Lower lobe of right lung (tissue), 2 donors: ENCODE measurements at regions not wholly inside any gene's neighbourhood (a gene's known extent, or its start where the extent isn't known, plus 50 kb on each side); places are given as distances from the start of the nearest gene placed in this dataset.

Experiments
- ATAC-seq, 2 donors: fragments of 200-7000 bp; cut with Tn5 transposase; one replicate each; pipeline ENCODE4 v1.9.1; 2020 to 2022; ENCODE audit warnings: mild to moderate bottlenecking in 2 of 2, moderate library complexity in 2 of 2
- DNase-seq: peaks from one replicate; pipeline ENCODE4 v3.0.0-alpha.2; 2020
- H3K27ac ChIP-seq: fragments of 200-600 bp; one replicate; pipeline ENCODE4 v1.8.0; 2022
- H3K27me3 ChIP-seq: fragments of 200-600 bp; one replicate; pipeline ENCODE4 v1.8.0; 2022; ENCODE audit warnings: low read depth
- H3K36me3 ChIP-seq: fragments of 200-600 bp; one replicate; pipeline ENCODE4 v1.8.0; 2022; ENCODE audit warnings: mild to moderate bottlenecking
- H3K4me1 ChIP-seq: fragments of 200-600 bp; one replicate; pipeline ENCODE4 v1.8.0; 2022
- H3K4me3 ChIP-seq: fragments of 200-600 bp; one replicate; pipeline ENCODE4 v1.8.0; 2022; ENCODE audit warnings: mild to moderate bottlenecking
- H3K9me3 ChIP-seq: fragments of 200-600 bp; one replicate; pipeline ENCODE4 v1.8.0; 2022
- intact Hi-C: fragments of 100-400 bp; cut with DNase I; formaldehyde crosslinking; loops from one replicate; pipeline ENCODE4 v1.11.0; 2022
- TF ChIP-seq, protein P1 (sequence below): fragments of 200-600 bp; IDR thresholded peaks from one replicate; pipeline ENCODE4 v1.8.0; 2022; ENCODE audit warnings: antibody characterized with exemption, mild to moderate bottlenecking
- donor health status: DM: no; HTN: yes; CAD: no; lungs with severe emphysema.

DNA sequence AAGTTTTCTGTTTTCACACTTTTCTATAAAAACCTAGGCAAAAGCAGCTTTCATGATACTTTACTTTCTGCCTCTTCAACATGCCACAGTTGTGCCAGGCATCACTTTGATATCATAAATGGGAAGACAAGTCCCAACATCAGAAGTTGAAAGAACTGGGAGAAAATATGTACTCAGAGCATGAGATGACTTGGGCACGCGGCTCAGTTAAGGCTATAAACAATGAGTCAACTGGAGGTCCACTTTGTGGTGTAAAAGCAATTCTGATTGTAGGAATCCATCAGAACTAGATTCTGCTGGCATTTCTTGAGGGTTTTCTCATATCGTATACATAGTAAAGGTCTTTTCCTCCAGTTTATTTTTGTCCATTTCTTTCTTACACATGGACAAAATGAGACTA lies 109.7 kb upstream of the USP47 start:
- H3K4me3 ChIP-seq = no peak overlapping the region
- TF ChIP-seq, protein P1, sequence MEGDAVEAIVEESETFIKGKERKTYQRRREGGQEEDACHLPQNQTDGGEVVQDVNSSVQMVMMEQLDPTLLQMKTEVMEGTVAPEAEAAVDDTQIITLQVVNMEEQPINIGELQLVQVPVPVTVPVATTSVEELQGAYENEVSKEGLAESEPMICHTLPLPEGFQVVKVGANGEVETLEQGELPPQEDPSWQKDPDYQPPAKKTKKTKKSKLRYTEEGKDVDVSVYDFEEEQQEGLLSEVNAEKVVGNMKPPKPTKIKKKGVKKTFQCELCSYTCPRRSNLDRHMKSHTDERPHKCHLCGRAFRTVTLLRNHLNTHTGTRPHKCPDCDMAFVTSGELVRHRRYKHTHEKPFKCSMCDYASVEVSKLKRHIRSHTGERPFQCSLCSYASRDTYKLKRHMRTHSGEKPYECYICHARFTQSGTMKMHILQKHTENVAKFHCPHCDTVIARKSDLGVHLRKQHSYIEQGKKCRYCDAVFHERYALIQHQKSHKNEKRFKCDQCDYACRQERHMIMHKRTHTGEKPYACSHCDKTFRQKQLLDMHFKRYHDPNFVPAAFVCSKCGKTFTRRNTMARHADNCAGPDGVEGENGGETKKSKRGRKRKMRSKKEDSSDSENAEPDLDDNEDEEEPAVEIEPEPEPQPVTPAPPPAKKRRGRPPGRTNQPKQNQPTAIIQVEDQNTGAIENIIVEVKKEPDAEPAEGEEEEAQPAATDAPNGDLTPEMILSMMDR = no peak
- no peaks in the 10 kb centered on the region for H3K36me3 ChIP-seq
- H3K9me3 ChIP-seq = no peaks in the 10 kb centered on the region
- DNase-seq (no peak), ATAC-seq (no peak)
- intact Hi-C loops = no loop called here
- H3K27ac ChIP-seq = no peak overlapping the region
- H3K4me1 ChIP-seq = no peaks in the 10 kb centered on the region
- H3K27me3 ChIP-seq = no peaks in the 10 kb centered on the region

DNA sequence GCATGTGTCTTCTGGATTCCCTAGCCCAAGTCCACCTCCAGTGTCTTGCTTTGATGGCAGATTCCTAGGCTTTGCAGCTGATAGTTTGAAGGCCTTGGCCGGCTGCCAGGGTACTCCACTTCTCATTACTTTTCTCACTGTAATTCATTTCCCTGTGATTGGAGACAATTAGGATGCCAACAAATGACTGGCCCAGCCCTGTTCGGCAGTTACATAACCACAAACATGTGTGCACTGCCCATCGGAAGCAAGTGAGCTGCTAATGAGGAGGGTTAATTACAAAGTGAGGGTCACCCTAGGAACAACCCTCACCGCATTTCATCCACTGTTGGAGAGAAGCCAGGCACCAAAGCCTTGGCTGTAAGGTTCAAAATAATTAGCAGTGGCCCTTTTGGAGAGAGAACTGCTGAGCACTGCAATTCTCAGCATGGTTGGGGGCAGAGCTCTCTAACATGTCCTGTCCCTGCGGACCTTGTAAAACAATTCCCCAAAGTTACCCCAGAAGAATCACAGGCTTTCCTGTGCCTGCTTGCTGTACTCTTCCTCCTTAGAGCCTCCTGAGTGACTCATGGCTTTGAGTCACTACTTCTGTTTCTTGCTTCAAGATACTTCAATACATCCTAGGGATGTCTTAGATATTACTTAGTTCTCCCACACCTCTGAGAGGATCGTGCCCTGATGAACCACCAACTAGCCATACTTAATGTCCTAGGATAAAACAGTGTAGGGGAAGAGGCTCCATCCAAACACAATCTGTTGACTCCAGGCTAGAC lies 109.7 kb upstream of the GALNT18 start:
- intact Hi-C loops = no loop called here
- H3K27ac ChIP-seq = no peak overlapping the region
- H3K9me3 ChIP-seq = no peaks in the 10 kb centered on the region
- H3K4me3 ChIP-seq = no peak overlapping the region
- H3K27me3 ChIP-seq = no peaks in the 10 kb centered on the region
- H3K4me1 ChIP-seq = no peaks in the 10 kb centered on the region
- DNase-seq (no peak), ATAC-seq (no peak)
- no peaks in the 10 kb centered on the region for H3K36me3 ChIP-seq
- TF ChIP-seq, protein P1 = no peak

DNA sequence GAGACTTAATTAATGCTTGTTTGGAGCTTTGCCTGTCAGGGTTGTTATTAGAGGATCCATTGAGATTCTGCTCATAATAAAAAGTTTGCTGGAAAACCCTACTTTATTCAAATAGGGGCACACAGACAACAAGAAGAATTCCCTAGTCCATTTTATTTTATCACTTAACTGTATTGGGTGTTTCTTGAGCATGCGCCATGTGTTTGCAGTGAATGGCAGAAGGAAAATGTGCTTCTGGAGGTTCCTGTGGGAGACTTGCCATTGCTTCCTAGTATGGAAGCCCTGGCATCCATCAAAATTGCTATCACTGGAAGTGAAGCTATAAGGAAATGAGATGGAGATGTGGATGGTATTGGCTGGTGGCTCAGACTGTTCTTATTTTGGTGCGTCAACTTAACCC lies 106.6 kb upstream of the GALNT18 start:
- no peaks in the 10 kb centered on the region for H3K27me3 ChIP-seq
- no peaks in the 10 kb centered on the region for H3K9me3 ChIP-seq
- H3K27ac ChIP-seq = no peak overlapping the region
- intact Hi-C loops = no loop called here
- TF ChIP-seq, protein P1 = no peak
- no peaks in the 10 kb centered on the region for H3K4me1 ChIP-seq
- ATAC-seq (no peak), DNase-seq (no peak)
- no peak overlapping the region for H3K4me3 ChIP-seq
- no peaks in the 10 kb centered on the region for H3K36me3 ChIP-seq

GRCh38 chr11:11725438-11725837 lies 103.6 kb upstream of the GALNT18 start:
- no peak for ATAC-seq
- DNase-seq = no peak

DNA sequence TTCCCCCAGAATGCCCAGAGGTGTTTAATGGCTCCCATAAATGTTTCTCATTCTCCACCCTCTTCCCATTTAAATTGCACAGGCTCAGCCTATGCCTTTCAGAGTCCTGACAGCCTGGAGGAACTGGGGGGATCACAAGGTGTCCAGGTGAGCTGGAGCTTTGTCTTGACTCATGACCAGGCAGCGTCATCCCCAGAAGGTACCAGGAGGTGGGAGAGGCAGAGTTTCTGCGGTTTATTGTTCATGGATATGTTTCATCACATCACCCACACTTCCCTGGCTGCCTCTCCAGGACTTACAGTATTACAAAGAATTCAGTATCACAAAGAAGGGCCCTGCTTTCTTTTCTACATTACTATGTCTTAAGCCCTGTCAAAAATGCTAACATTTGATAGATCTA lies 103.2 kb upstream of the GALNT18 start:
- Histone ChIP-seq H3K27me3 (no peaks in the 10 kb centered on the region), H3K4me1 (no peaks in the 10 kb centered on the region), H3K9me3 (no peaks in the 10 kb centered on the region), H3K36me3 (no peaks in the 10 kb centered on the region), H3K4me3 (no peak overlapping the region), H3K27ac (no peak overlapping the region)
- TF ChIP-seq, protein P1 = no peak
- intact Hi-C loops = no loop called here
- ATAC-seq (no peak), DNase-seq (no peak)

More at GRCh38 chr11:11725438-11725837, 103.6 kb upstream of the GALNT18 start:
- H3K9me3 ChIP-seq = no peaks in the 10 kb centered on the region
- TF ChIP-seq, protein P1 = no peak
- no peak overlapping the region for H3K4me3 ChIP-seq
- no peak overlapping the region for H3K27ac ChIP-seq
- H3K36me3 ChIP-seq = no peaks in the 10 kb centered on the region
- no peaks in the 10 kb centered on the region for H3K4me1 ChIP-seq
- H3K27me3 ChIP-seq = no peaks in the 10 kb centered on the region
- intact Hi-C loops = no loop called here
